ENCODE measurements at regions not wholly inside any gene's neighbourhood (a gene's known extent, or its start where the extent isn't known, plus 50 kb on each side); places are given as distances from the start of the nearest gene placed in this dataset.

- TF ChIP-seq CTCF (IDR thresholded peaks at IDR 0.05) (no peak), POLR2A (IDR thresholded peaks at IDR 0.05) (no peak)
Measured at GRCh38 chr2:221161186-221161585, 410.9 kb downstream of the EPHA4 start.

Data from thyroid gland (tissue), 4 donors.